BE2C (cell line): ENCODE measurements at regions not wholly inside any gene's neighbourhood (a gene's known extent, or its start where the extent isn't known, plus 50 kb on each side); places are given as distances from the start of the nearest gene placed in this dataset.

ENCODE experiments used
- DNase-seq: peaks from one replicate; pipeline ENCODE4 v3.0.0-alpha.2; 2020
- H3K27me3 ChIP-seq: fragments of 250-450 bp; sonication (Bioruptor Pico); 2 replicates; pipeline ENCODE4 v1.5.1; 2020; ENCODE audit warnings: mild to moderate bottlenecking
- H3K36me3 ChIP-seq: fragments of 250-450 bp; sonication (Bioruptor Pico); 2 replicates; pipeline ENCODE4 v1.5.1; 2020; ENCODE audit warnings: mild to moderate bottlenecking
- H3K4me1 ChIP-seq: fragments of 250-450 bp; sonication (Bioruptor Pico); 2 replicates; pipeline ENCODE4 v1.5.1; 2020
- H3K4me3 ChIP-seq: 2 replicates; pipeline ENCODE4 v1.5.1; 2011; ENCODE audit warnings: low read depth, low read length
- H3K9me3 ChIP-seq: fragments of 250-450 bp; sonication (Bioruptor Pico); 2 replicates; pipeline ENCODE4 v1.5.1; 2020
- CTCF ChIP-seq: IDR thresholded peaks from 2 replicates; pipeline ENCODE4 v1.5.1; 2012; ENCODE audit warnings: mild to moderate bottlenecking, low read depth, low read length

GRCh38 chr20:50292591-50293283 lies 102.1 kb downstream of the CEBPB start:
- Histone ChIP-seq H3K27me3 (no peaks in the 10 kb centered on the region), H3K9me3 (no peaks in the 10 kb centered on the region), H3K4me1 (peaks cover 21% of the 10 kb centered on the region), H3K36me3 (no peaks in the 10 kb centered on the region; the same call in 1 of the 2 replicates), H3K4me3 (no peak overlapping the region)
- peak; percentile 37 for DNase-seq
- no peak for TF ChIP-seq CTCF

GRCh38 chr20:50293284-50294139 lies 102.9 kb downstream of the CEBPB start:
- DNase-seq: no peak
- H3K27me3 ChIP-seq: no peaks in the 10 kb centered on the region
- peaks cover 24% of the 10 kb centered on the region for H3K4me1 ChIP-seq
- H3K36me3 ChIP-seq: no peaks in the 10 kb centered on the region; the same call in 1 of the 2 replicates
- no peaks in the 10 kb centered on the region for H3K9me3 ChIP-seq
- TF ChIP-seq CTCF: no peak
- no peak overlapping the region for H3K4me3 ChIP-seq

DNA sequence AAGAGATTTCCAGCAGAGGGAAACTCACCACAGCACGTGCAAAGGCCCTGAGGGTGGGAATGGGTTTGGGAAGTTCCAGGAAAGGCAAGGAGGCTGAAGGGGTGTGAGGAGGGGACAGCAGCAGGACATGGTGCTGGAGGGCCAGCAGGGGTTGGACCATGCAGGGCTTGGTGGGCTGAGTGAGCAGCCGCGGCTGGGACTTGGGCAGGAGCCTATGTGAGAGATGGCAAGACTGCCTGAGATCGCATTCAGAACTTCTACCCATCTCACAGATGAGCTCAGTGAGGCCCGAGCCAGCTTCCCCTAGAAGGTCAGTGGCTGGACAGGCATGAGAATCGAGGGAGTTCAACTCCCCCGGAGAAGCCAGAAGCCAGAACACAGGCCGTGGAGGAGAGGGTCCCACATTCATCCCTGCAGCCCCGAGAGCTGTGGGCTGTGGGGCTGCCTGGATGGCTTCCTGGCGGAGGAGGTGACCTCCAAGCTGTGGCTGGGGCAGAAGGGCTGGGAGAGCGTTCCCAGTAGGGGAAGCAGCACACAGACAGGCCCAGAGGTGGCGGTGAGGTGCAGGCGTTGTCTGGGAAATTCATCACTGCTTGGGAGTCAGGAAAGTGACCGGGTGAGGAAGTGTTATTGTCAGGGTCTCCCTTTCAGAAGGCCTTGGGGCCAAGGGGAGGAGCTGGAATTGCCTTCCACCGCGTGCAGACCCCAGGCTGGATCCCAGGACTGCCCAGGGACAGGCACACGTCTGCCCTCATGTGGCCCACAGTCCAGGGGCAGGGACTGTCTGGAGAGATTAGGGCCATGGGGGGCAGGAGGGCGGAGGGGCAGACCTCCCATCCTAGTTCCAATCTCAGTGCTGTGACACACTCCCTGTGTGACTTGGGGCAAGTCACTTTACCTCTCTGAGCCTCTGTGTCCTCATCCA lies 103.8 kb downstream of the CEBPB start:
- Histone ChIP-seq H3K4me1 (peaks cover 28% of the 10 kb centered on the region), H3K36me3 (no peaks in the 10 kb centered on the region; the same call in 1 of the 2 replicates), H3K4me3 (no peak overlapping the region), H3K9me3 (no peaks in the 10 kb centered on the region), H3K27me3 (no peaks in the 10 kb centered on the region)
- no peak for DNase-seq
- no peak for TF ChIP-seq CTCF

GRCh38 chr20:50295345-50295744 lies 104.7 kb downstream of the CEBPB start:
- H3K9me3 ChIP-seq: no peaks in the 10 kb centered on the region
- peaks cover 28% of the 10 kb centered on the region for H3K4me1 ChIP-seq
- no peak for TF ChIP-seq CTCF
- H3K27me3 ChIP-seq: no peaks in the 10 kb centered on the region
- H3K4me3 ChIP-seq: no peak overlapping the region
- no peak for DNase-seq
- H3K36me3 ChIP-seq: no peaks in the 10 kb centered on the region; the same call in 1 of the 2 replicates

DNA sequence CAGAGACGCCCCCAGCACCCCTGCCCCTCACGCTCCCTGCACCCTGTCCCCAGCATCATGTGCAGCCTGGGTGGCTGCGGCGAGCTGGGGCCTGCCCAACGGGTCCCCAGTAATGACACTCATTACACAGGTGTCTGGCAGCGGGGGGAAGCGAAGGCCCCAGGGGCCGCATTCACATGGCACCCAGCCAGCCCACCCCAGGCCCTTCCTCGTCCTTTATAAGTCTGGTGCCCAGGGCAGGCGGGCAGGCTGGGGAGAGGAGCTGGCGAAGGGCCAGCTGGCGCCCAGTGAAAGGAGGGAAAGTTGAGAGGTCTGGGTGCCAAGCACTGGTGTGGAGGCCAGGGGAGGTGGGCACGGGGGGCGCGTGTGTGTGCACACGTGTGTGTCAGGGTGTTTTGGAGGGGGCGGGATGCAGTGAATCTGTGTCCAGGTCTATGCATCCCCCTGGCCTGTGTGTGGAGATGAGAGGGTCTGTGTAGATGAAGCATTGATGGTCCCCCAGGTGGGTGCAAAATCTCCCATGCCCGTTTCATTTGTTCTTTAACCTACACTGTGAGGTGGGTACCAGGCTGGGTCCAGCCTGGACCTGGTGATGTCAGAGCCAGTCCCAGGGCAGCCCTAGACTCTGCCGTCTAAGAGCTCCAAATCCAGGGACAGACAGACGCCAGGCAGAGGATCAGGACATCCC lies 105.3 kb downstream of the CEBPB start:
- H3K9me3 ChIP-seq: no peaks in the 10 kb centered on the region
- no peaks in the 10 kb centered on the region; the same call in 1 of the 2 replicates for H3K36me3 ChIP-seq
- H3K4me1 ChIP-seq: peaks cover 28% of the 10 kb centered on the region
- H3K27me3 ChIP-seq: no peaks in the 10 kb centered on the region
- H3K4me3 ChIP-seq: no peak overlapping the region
- no peak for TF ChIP-seq CTCF
- DNase-seq: peak; percentile 88
